C4-2B (cell line): ENCODE measurements at regions not wholly inside any gene's neighbourhood (a gene's known extent, or its start where the extent isn't known, plus 50 kb on each side); places are given as distances from the start of the nearest gene placed in this dataset.

ENCODE experiments used
- CTCF ChIP-seq: fragments of 450-650 bp; conservative IDR thresholded peaks from 2 replicates; pipeline ENCODE4 v1.5.1; 2017; ENCODE audit warnings: mild to moderate bottlenecking
- ZFX ChIP-seq: fragments of 450-650 bp; IDR thresholded peaks from 2 replicates; pipeline ENCODE4 v1.6.1; 2017

- TF ChIP-seq CTCF (no peak), ZFX (no peak)
Measured at GRCh38 chr7:121516821-121517220, 120.7 kb upstream of the FAM3C start.
